ENCODE measurements at regions not wholly inside any gene's neighbourhood (a gene's known extent, or its start where the extent isn't known, plus 50 kb on each side); places are given as distances from the start of the nearest gene placed in this dataset.
A peak's percentile ranks its signal among the peaks of the same experiment; 100 is the strongest.

GRCh38 chr1:90400131-90400530 lies 317.0 kb downstream of the BARHL2 start:
- intact Hi-C loops (cut with DNase I; ENCODE audit: low total_unique reads): no loop called here
- Histone ChIP-seq H3K4me1 (no peaks in the 10 kb centered on the region), H3K4me3 (no peak overlapping the region), H3K9me3 (no peaks in the 10 kb centered on the region), H3K27me3 (no peaks in the 10 kb centered on the region), H3K27ac (no peak overlapping the region), H3K36me3 (no peaks in the 10 kb centered on the region)
- TF ChIP-seq, protein P1, sequence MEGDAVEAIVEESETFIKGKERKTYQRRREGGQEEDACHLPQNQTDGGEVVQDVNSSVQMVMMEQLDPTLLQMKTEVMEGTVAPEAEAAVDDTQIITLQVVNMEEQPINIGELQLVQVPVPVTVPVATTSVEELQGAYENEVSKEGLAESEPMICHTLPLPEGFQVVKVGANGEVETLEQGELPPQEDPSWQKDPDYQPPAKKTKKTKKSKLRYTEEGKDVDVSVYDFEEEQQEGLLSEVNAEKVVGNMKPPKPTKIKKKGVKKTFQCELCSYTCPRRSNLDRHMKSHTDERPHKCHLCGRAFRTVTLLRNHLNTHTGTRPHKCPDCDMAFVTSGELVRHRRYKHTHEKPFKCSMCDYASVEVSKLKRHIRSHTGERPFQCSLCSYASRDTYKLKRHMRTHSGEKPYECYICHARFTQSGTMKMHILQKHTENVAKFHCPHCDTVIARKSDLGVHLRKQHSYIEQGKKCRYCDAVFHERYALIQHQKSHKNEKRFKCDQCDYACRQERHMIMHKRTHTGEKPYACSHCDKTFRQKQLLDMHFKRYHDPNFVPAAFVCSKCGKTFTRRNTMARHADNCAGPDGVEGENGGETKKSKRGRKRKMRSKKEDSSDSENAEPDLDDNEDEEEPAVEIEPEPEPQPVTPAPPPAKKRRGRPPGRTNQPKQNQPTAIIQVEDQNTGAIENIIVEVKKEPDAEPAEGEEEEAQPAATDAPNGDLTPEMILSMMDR (IDR thresholded peaks at IDR 0.05): no peak
- DNase-seq: no peak

GRCh38 chr1:90396917-90397316 lies 320.2 kb downstream of the BARHL2 start:
- DNase-seq: no peak

GRCh38 chr1:90394247-90394646 lies 322.9 kb downstream of the BARHL2 start:
- H3K4me1 ChIP-seq: no peaks in the 10 kb centered on the region
- no peak for DNase-seq
- intact Hi-C loops (cut with DNase I; ENCODE audit: low total_unique reads): no loop called here

More at GRCh38 chr1:90396917-90397316, 320.2 kb downstream of the BARHL2 start:
- H3K9me3 ChIP-seq: no peaks in the 10 kb centered on the region
- TF ChIP-seq, protein P1 (IDR thresholded peaks at IDR 0.05): no peak
- no peak overlapping the region for H3K27ac ChIP-seq
- H3K27me3 ChIP-seq: no peaks in the 10 kb centered on the region
- H3K36me3 ChIP-seq: no peaks in the 10 kb centered on the region
- H3K4me3 ChIP-seq: no peak overlapping the region
- intact Hi-C loops (cut with DNase I; ENCODE audit: low total_unique reads): no loop called here
- H3K4me1 ChIP-seq: no peaks in the 10 kb centered on the region

DNA sequence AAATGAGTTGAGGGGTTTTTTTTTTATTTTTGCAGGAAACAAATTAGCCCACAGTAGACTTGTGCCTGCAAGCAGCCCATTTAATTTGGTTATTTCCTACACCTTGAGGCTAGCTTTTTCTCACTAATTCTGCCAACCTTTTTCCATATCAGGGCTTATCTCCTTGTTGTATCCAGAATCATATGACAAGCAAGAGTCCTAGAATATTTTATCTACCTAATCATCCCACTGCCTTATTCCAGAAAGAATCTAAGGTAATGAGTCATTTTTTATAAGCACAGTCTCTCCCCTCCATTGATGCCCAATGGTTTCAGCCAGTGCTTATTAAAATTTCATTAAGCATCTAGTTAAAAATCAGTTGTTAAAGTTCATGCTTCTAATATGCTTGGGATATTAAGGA lies 324.1 kb downstream of the BARHL2 start:
- peaks cover 0 to 6% (median 3%) of the 10 kb centered on the region in 4 donors for H3K4me1 ChIP-seq
- no peaks in the 10 kb centered on the region for H3K27me3 ChIP-seq
- H3K4me3 ChIP-seq: no peak overlapping the region
- intact Hi-C loops (cut with DNase I; ENCODE audit: low total_unique reads): no loop called here
- no peaks in the 10 kb centered on the region for H3K36me3 ChIP-seq
- TF ChIP-seq, protein P1 (IDR thresholded peaks at IDR 0.05): no peak
- no peak for DNase-seq
- no peak overlapping the region for H3K27ac ChIP-seq
- H3K9me3 ChIP-seq: no peaks in the 10 kb centered on the region

More at GRCh38 chr1:90394247-90394646, 322.9 kb downstream of the BARHL2 start:
- no peaks in the 10 kb centered on the region for H3K9me3 ChIP-seq
- no peak overlapping the region for H3K27ac ChIP-seq
- H3K4me3 ChIP-seq: no peak overlapping the region
- H3K36me3 ChIP-seq: no peaks in the 10 kb centered on the region
- TF ChIP-seq, protein P1 (IDR thresholded peaks at IDR 0.05): no peak
- no peaks in the 10 kb centered on the region for H3K27me3 ChIP-seq

GRCh38 chr1:90391126-90391525 lies 326.0 kb downstream of the BARHL2 start:
- no peak for DNase-seq
- intact Hi-C loops (cut with DNase I; ENCODE audit: low total_unique reads): no loop called here
- peaks cover 0 to 25% (median 10%) of the 10 kb centered on the region in 4 donors for H3K4me1 ChIP-seq
- H3K4me3 ChIP-seq: no peak overlapping the region
- no peak overlapping the region for H3K27ac ChIP-seq
- H3K9me3 ChIP-seq: no peaks in the 10 kb centered on the region
- no peaks in the 10 kb centered on the region for H3K27me3 ChIP-seq
- TF ChIP-seq, protein P1 (IDR thresholded peaks at IDR 0.05): no peak
- H3K36me3 ChIP-seq: no peaks in the 10 kb centered on the region

- Histone ChIP-seq H3K27ac (peak overlapping the region in 1 of 2 donors; percentile 54), H3K36me3 (no peaks in the 10 kb centered on the region), H3K4me1 (peaks cover 0 to 27% (median 10%) of the 10 kb centered on the region in 4 donors), H3K9me3 (no peaks in the 10 kb centered on the region), H3K27me3 (no peaks in the 10 kb centered on the region), H3K4me3 (no peak overlapping the region)
- peak in 1 of 2 donors; percentile 23 for DNase-seq
- TF ChIP-seq, protein P1 (IDR thresholded peaks at IDR 0.05): no peak
- intact Hi-C loops (cut with DNase I; ENCODE audit: low total_unique reads): no loop called here
Observed at GRCh38 chr1:90387805-90388204, 329.3 kb downstream of the BARHL2 start.

Measured in tibial artery (tissue), 4 donors.